T follicular helper cell (primary cell): ENCODE measurements at regions not wholly inside any gene's neighbourhood (a gene's known extent, or its start where the extent isn't known, plus 50 kb on each side); places are given as distances from the start of the nearest gene placed in this dataset.

ENCODE experiments used
- DNase-seq: peaks from one replicate; pipeline ENCODE4 v3.0.0-alpha.2; 2020; ENCODE audit warnings: low read depth

DNA sequence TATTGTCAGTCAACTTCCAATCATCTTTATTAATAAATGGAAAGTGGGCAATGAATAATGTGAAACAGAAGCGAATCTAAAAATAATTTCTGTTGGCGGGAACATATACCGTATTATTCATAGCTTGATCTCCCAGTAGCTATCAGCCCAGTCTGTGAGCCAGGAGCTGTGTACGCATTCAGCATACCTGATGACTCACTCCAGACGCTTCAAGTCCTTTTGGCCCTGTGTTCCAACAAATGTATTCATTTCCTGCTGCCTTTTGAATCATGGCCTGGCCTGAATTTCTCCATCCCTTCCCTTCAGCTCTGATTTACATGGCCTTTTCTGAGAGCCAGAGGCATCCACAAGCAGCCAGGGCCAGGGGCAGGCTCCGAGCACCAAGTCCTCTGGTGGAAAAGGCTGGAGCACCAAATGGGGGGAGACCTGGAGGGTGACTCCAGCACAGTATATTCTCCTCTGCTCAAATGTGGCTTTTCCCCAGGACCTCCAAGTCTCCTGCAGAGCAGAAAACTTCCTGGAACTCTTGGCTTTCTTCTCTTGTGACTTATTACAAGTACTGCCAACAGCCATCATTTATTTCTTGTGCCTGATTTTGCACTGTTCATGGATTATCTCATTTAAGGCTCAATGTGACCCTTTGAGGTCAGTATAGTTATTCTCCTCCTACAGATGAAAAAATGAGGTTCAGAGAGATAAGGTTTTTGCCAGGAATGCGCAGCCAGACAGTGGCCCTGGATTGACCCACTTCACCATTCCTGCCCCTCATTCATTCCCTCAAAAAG lies 108.7 kb downstream of the EN1 start:
- DNase-seq: no peak

DNA sequence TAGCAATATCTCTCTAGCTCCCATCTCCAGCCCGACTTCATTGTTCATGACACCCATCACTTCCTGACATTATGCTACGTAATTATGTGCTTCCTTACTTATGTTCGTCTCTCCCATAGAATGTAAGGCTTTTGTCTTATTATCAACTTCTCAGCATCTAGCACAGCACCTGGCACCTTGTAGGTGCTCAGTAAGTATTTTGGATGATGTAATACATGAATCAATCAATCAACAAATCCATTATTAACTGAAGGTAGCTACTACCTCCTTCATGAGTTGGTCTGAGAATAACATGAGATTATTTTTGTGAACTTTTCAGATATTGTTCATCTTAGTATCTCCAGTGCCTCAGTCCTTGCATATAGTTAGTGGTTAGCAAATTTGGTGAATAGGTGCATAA lies 109.3 kb downstream of the EN1 start:
- no peak for DNase-seq

DNA sequence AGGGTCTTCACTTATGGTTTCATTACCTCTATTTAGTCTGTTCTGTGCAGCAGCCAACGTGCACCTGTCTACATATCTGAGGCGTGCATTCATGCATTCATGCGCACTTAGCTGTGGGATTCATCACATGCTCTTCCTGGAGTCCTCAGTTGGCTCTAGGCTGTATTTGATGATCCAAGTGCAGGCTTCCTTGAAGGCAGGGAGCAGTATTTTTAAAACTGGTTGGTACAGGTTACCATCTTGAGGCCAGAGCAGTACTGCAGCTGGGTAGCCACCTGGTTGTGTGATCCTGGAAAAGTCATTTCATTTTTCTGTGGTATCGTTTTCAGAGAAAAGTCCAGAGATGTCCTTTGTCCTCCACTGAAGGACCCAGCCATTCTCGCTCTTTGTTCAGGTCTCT lies 109.8 kb downstream of the EN1 start:
- no peak for DNase-seq

DNA sequence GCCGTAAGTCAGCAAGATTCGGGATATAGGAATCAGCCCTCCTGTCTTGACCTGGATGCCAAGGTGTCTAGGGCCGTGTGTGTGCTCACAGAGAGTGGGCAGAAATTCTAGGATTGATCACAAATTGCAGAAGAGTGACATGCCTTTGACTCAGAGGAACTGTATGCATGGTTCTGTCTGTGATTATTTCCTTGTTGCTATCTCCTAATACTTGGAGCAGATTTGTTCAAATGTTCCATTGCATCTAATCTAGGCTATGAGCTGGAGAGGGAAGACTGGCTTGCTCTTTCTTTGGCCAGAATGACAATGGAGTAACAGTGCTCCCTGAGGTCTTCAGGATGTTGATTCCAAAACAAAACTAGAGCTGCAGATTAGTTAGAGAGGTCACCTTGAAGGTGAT lies 115.0 kb downstream of the EN1 start:
- no peak for DNase-seq

DNA sequence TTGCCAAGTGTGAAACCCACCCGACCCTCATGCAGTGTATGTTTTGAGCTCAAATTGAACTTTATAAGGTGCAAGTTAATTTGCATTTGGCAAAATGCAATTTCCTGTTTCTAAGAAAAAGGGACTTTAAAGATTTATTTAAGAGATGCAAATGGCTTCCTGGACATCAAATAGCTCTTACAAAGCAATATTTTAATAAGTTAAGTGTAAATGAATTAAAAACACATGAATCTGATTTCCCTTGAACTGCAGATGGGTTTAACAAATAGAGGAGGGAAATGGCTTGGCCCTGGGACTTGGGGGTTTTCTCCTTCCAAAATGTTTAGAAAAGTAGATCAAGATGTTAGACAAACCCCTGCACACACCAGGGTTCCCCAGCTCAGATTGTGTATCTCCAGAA lies 116.0 kb downstream of the EN1 start:
- DNase-seq: no peak

DNA sequence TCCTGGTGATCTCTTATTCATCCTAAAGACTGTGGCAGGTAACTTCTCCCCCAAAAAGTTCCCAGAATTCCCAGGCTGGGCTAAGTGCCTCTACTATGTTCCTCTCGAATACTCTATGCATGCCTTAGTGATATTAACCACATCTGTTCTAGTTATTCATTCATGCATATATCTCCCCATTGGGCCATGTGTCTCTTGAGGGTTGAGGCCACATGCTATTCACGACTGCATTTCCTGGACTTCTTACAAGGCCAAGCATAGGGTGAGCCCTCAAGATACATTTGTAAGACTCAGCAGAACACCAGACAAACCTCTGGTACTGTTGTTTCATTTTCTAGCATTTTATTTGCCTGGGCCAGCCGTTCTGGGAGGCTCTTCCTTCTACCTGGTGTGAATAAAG lies 117.0 kb downstream of the EN1 start:
- no peak for DNase-seq

DNA sequence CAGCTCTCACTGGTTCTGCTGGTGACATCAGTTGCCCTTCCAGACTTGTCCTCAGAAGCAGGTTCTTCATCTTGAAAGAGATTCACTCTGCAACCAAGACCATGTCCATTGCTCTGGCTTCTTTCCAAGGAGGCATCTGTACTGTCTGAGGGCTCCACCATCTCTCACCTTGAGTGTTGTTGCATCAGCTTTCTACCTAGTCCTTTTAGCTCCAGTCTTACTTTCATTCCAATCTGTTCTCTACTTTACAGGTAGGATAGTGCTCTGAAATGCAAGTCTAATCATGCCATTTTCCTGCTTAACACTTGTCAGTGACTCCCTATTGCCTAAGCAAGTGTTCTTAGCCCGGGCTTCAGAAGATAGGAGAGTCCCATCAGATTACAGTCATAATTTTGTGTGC lies 117.7 kb downstream of the EN1 start:
- no peak for DNase-seq

DNA sequence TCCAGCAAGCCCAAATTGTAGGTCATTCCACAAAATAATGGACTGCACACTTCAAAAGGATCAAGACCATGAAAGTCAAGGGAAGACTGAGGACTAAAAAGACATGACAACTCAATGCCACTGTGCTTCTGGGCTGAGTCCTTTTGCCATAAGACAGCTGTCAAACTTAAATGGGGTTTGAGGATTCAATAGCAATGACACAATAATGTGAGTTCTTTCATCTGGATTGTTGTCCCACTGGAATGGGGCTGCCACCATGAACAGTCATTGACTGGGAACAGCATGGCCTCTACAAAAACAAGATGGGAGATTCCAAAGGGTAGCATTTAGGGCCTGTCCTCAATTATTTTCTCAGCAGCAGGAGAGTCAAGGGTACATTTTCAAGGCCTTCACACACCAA lies 118.5 kb downstream of the EN1 start:
- no peak for DNase-seq

DNA sequence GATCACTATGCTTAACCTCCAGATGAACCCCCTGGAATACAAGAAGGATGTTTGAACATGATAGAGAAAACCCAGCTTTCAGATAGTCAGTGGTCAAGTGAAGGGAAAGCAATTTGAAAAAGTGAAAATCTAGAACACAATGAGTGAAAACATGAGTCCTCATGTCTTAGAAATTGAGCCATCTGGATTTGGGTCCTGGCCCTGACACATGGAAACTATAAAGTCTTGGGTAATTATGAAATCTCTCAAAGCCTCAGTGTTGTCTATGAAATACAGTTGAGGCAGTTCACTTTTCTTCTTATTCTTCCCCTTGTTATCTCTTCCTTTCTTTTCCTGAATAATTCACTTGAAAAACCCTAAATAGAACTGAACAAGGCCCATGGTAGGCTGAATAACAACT lies 120.6 kb downstream of the EN1 start:
- DNase-seq: no peak

DNA sequence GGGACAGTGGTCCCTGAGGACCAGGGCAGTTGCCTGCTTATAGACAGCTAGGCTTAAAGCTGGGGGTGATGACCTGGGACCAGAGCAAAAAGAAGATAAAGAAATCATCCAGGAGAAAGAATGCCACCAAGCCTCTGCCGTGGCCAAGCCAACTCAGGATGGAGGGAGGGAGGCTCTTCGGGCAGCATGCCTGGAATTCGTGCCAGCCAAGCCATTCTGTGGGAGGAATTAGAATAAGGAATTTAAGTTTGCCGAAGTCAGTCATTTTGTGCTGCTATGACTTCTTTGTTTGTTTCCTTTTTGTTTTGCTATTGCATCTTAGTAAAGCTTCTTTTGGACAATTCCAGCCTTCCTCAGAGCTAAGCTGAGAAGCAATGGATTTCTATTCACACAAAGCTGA lies 124.1 kb downstream of the EN1 start:
- DNase-seq: no peak

DNA sequence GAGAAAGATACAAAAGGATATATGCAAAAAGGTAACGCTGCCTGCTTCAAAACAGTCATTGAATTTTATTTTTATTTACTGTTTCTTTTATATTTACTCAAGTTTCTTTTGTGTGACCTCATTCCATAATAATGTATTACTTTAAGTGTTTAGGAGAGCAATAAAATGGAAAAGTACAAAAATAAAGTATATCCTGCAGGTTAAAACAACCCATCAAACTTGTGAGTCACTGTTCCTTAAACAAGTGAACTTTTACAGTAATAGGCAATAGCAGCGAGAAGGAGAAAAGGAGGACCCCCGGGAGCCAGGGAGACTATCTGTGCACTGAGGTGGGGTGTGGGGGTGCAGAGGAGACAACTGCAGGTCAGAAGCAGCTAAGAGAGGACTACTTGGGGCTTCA lies 124.5 kb downstream of the EN1 start:
- no peak for DNase-seq

DNA sequence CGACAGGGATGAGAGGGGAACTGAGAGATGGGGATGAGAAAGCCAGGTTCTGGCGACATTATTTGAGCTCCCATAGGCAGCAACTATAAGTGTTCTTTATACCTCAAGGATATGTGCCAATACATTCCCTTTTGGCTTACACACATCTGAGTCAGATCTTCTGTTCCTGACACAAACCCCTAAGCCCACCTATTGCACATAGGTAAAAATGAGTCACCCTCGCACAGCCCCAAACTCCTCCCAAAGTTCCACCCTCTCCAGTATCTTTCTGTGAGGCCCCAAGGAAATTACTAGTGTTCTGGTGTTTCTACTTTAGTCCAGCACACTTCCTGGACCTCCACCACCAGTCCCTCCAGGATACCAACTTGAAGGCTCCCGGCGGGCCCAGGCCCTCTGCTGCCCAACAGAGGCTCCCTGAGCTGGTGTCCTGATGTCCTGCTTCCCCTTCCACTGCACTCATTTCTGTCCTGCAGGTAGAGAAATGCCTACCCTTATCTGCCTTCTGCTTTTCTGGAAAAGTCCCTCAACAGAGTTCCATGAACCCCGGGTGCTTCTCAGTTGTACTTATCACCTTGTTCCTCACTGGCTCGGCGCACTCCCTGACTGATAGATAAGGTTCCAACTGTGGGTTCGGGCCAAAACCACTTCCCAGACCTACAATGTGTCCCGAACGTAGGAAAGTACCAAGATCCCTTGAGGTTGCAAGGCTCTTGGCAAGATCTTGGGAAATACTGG lies 125.5 kb downstream of the EN1 start:
- no peak for DNase-seq

DNA sequence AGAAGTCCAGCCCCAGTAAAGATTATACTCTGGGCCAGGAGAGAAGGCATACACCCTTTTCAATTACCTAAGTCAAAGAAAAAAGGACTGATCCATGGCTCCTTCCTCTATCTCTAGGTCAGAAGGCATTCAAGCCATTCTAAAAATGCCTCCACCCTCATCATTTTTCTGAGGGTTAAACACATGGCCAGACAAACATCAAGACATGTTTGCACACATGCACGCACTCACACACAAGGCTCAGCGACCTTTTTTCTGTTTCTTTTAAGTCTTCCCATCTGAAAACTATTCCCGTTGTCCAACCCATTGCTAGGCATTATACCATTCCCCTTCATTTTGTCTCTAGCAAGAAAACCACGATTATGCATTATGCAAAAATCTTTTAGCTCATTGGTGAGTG lies 126.6 kb downstream of the EN1 start:
- DNase-seq: no peak

DNA sequence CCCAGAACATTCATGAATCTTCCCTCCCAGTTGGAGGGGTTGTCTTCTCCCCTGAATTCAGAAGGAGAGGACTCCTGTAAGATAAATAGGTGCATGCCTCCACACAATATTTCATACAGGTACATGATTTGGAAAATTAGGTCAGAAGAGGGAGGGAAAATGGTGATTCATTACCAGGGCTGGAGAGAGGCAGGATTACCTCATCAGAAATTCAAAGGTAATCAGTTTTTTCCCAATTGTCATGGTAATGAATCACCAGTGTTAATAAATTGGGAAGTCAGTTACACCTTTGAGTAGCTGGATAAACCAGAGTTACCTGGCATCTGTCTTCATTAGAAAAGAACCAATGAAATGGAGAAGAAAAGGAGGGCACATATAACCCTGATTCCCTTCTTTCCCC lies 128.5 kb downstream of the EN1 start:
- no peak for DNase-seq

DNA sequence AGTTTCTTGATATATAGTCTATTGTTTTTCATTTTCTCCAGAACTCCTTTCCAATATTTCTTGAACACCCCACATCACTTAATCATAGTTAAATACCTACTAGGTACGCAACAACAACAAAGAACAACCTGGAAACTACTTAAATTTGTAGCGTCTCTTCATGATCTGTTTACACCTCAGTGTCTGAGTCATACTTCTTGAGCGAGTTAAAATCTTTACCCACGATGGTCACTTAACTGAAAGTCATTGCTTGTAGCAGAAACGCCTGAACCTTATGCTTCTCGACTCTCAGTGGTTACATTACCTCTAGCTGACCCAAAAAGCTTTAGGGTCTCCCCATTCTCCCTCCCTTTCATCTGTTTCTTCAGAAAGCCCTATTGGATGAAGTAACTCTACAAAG lies 131.3 kb downstream of the EN1 start:
- no peak for DNase-seq

DNA sequence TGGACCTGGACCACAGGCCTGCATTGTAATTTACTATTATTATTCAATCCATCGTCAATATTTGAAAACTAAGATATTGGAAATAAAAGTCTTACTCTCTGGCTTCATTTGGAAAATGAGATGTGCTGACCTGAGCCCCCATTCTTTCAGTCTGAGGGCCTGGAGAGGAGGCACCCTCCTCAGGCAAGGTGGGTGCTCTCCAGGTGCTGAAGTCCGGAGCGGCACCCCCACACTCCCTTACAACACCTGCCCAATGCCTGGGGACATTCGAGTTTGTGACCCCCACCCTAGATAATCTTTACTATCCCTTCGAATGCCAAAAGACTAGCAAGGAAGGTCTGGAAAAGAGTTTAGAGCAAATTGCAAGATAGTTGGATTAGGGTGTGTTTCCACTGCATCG lies 133.3 kb downstream of the EN1 start:
- no peak for DNase-seq

DNA sequence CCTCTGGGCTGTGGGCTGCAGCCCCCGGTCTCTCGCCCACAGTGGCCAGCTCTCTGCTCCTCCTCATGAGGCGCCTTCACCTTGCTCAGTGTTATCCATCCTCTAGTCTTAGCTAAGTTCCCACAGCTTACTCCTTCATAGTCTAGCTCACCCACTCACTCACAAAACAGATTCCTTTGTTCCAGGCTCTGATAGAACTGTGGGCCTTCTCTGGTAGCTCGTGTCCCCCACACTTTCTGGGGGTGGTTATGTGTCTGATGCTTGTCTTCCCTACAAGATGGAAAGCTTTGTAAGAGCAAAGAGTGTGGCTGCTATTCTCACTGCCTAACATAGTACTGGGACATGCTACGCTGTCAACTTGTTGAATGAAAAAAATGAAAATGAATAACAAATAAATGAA lies 135.8 kb downstream of the EN1 start:
- no peak for DNase-seq

DNA sequence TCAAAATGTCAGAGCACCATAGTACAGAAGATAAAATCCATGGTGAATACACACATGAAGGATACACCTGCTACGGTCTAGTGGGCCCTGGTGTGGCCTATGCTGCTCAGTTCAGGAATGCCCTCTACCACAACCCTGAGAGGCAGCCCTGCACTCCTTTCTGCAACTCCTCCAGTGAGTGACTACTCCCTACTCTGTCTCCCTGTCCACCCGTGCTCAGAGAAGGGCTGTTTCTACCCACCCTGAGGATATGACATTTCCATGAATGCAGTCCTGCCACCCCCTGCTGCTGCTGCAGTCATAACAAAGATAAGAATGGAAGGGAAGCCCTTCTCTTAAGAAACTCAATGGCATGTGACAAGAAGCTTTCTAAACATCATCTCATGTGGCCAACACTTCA lies 137.0 kb downstream of the EN1 start:
- no peak for DNase-seq

DNA sequence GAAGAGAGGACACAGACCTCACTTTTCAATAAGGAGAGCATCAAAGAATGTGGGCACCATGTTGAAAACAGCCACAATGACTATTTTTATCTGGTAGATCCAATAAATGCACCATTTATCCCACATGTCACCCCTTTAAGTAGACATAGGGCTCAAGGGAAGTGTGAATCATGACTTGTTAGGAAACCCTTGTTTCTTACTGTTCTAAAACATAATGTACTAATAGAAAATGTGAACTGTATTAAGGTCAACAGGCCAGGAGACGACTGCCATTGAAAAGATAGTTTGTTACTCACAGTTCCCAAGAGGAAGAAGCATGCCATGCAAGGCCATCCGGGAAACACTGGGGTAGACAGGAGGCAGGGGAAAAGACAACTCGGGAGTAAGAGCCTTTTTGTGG lies 137.7 kb downstream of the EN1 start:
- no peak for DNase-seq

DNA sequence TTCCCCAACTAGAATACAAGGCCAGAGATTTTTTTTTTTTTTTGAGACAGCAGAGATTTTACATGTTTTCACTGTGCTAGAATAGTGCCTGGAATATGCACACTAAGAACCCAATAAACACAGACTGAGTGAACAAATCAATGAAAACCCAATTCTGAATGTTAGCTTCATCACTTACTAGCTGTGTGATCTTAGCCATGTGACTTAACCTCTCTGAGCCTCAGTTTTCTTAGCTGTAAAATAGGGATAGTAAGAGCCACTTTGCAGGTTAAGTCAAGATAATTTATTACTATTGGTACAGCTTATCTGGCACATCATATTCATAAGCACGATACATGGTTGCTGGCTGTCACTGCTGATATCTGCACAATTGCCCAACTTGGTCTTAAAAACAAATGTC lies 140.6 kb downstream of the EN1 start:
- DNase-seq: no peak

DNA sequence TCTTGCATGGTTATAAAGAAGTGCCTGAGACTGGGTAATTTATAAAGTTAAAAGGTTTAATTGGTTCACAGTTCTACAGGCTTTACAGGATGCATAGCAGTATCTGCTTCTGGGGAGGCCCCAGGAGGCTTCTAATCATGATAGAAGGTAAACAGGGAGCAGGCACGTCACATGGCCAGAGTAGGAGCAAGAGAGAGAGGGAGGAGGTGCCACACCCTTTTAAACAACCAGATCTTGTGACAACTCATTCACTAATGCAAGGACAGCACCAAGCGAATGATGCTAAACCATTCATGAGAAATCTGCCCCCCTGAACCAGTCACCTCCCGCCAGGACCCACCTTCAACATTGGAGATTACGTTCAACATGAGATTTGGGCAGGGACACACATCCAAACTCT lies 141.1 kb downstream of the EN1 start:
- no peak for DNase-seq

DNA sequence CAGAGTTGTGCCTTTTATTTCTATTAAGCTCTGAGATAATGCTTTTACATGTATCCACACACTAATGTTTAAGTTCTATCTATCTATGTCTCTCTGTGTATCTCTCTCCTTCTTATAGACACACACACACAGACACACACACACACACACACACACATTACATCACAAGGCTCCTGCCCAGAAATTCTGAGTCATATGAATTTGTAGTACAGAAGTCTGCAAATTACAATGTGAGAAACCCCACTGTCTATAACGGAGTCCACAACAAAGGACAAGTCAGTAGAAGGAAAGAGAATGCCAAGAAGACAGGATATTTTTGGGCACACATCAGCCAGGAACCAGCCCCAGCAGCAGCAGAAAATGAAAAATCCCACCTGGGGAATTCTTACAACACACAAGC lies 142.4 kb downstream of the EN1 start:
- DNase-seq: no peak

DNA sequence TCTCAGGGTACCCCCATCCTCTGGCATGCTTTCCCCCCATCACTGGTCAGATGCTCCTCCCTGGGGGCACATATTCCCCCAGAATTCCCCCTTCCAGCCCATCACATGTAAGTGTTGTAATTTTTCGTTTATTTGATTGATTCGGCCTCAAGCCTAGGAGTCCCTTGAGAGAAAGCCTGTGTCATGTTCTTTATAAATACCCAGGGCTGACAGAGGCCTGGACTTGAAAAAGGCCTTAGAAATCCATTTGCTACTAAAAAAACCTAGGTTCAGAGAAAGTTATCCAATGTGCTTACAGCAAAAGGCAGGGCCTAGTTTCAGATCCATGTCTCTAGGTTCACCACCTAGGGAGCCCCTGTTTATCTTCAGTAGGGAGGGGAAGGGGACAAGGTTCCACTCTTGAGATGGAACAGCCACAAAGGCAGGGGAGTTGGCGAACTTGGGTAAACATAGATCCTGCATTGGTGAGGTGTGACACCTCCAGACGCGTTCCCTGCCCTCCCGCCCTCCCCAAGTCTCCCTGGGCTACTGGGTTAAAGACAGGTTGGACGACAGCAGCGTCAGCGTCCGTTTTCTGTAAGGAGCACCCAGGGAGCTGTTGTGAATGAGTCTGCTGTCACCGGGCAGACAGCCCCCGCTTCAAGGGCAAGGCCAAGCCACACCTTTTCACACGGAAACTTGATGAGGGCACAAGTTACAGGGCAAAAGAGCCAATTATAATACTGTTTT lies 147.8 kb downstream of the EN1 start:
- no peak for DNase-seq
